ENCODE measurements at regions not wholly inside any gene's neighbourhood (a gene's known extent, or its start where the extent isn't known, plus 50 kb on each side); places are given as distances from the start of the nearest gene placed in this dataset.

DNA sequence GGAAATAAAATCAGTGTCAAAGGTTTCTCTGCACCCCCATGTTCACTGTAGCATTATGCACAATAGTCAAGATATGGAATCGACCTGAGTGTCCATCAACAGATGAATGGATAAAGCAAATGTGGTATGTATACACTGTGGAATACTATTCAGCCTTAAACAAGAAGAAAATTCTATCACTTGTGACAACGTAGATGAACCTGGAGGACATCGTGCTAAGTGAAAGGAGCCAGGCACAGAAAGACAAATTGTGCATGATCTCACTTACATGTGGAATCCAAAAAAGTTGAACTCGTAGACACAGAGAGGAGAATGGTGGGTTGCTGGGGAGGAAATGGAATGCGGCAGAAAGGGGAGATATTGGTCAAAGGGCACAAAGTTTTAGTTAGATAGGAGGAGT lies 136.3 kb upstream of the ESR1 start:
- H3K27ac Mint-ChIP-seq = no peak overlapping the region
- peaks cover 12% of the 10 kb centered on the region for H3K27me3 Mint-ChIP-seq (ENCODE audit: insufficient read depth)
- DNase-seq = no peak
- peaks cover 11% of the 10 kb centered on the region for H3K4me1 Mint-ChIP-seq (ENCODE audit: low read depth)
- TF ChIP-seq, protein P1, sequence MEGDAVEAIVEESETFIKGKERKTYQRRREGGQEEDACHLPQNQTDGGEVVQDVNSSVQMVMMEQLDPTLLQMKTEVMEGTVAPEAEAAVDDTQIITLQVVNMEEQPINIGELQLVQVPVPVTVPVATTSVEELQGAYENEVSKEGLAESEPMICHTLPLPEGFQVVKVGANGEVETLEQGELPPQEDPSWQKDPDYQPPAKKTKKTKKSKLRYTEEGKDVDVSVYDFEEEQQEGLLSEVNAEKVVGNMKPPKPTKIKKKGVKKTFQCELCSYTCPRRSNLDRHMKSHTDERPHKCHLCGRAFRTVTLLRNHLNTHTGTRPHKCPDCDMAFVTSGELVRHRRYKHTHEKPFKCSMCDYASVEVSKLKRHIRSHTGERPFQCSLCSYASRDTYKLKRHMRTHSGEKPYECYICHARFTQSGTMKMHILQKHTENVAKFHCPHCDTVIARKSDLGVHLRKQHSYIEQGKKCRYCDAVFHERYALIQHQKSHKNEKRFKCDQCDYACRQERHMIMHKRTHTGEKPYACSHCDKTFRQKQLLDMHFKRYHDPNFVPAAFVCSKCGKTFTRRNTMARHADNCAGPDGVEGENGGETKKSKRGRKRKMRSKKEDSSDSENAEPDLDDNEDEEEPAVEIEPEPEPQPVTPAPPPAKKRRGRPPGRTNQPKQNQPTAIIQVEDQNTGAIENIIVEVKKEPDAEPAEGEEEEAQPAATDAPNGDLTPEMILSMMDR (IDR thresholded peaks at IDR 0.05) = no peak
- H3K36me3 Mint-ChIP-seq (ENCODE audit: low read depth) = no peaks in the 10 kb centered on the region
- H3K9me3 Mint-ChIP-seq = no peaks in the 10 kb centered on the region
- H3K4me3 Mint-ChIP-seq = no peak overlapping the region

DNA sequence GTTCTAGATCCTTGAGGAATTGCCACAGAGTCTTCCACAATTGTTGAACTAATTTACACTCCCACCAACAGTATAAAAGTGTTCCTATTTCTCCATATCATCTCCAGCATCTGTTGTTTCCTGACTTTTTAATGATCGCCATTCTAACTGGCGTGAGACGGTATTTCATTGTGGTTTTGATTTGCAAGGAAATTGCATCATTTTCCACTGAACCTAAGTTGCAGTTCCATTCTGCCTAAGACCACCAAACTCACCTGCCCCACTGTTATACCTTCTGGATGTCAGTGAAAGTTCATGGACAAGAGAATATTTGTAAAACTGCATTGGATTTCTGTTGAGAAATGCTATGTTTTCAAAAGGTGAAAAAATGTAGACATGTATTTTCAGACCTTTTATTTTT lies 132.9 kb upstream of the ESR1 start:
- H3K9me3 Mint-ChIP-seq = no peaks in the 10 kb centered on the region
- TF ChIP-seq, protein P1 (IDR thresholded peaks at IDR 0.05) = no peak
- H3K27ac Mint-ChIP-seq = no peak overlapping the region
- DNase-seq = no peak
- peaks cover 9% of the 10 kb centered on the region for H3K27me3 Mint-ChIP-seq (ENCODE audit: insufficient read depth)
- H3K4me1 Mint-ChIP-seq (ENCODE audit: low read depth) = peaks cover 10% of the 10 kb centered on the region
- no peak overlapping the region for H3K4me3 Mint-ChIP-seq
- H3K36me3 Mint-ChIP-seq (ENCODE audit: low read depth) = no peaks in the 10 kb centered on the region

DNA sequence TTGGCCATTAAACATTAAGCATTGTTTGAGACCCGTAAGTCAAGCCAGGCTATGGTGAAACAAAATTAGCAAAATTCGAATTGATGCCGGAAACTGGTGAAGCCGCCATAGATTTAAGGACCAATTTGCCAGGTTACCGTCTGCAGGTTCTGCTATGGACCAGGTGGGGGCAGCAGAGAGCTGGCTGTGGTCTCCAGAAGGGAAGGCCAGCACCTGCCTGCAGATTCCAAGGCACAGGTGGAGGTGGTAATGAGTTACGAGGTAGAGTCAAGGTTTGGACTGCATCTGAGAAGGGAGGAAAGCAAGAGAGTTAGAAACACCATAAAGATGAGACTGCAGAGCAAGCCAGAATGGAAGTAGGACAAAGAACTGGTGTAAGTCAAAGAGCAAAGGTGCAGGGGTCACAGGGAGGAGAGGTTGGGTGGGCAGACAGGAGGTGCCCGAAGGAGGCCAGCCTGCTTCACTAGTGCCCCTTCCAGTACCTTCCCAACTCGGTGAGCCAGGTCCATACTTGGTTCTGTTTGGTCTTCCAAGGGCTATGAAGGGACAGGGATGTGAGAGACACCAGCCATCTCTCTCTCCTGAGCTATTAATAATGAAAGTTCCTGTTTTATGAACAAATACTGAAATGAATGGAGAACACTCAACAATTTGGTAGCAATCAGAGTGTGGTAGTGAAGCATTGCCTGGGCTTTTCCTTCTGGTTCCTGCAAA lies 131.6 kb upstream of the ESR1 start:
- TF ChIP-seq, protein P1 (IDR thresholded peaks at IDR 0.05) = peak; percentile 86
- no peak for DNase-seq

DNA sequence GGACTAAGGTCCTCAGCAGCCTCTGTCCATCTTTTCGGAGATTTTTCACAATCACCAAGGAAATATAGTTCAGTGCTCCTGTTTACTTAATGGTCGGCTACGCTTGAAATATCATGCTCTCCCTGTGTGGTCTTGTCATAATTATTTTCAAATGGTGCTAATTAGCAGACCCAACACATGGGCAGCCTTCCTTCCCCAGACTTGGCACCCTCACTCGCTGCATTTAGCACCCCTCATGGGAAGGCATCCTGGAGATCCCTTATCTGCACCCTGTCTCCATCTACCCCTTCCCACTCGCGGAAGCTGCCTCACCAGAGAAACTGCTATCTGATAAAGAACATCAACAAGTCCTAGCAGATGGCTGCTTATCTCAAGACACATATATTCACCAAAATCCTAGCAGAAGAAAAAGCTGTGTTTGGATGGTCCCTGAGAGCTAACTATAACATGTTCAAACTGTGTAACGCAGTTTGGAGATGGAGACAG lies 131.0 kb upstream of the ESR1 start:
- Mint-ChIP-seq H3K4me3 (no peak overlapping the region), H3K9me3 (no peaks in the 10 kb centered on the region), H3K27me3 (ENCODE audit: insufficient read depth) (peaks cover 14% of the 10 kb centered on the region), H3K4me1 (ENCODE audit: low read depth) (peaks cover 19% of the 10 kb centered on the region), H3K27ac (no peak overlapping the region), H3K36me3 (ENCODE audit: low read depth) (no peaks in the 10 kb centered on the region)
- TF ChIP-seq, protein P1 (IDR thresholded peaks at IDR 0.05) = no peak
- DNase-seq = no peak

More for the DNA sequence above, 131.6 kb upstream of the ESR1 start:
- H3K4me3 Mint-ChIP-seq = no peak overlapping the region
- no peak overlapping the region for H3K27ac Mint-ChIP-seq
- peaks cover 13% of the 10 kb centered on the region for H3K4me1 Mint-ChIP-seq (ENCODE audit: low read depth)
- H3K36me3 Mint-ChIP-seq (ENCODE audit: low read depth) = no peaks in the 10 kb centered on the region
- H3K9me3 Mint-ChIP-seq = no peaks in the 10 kb centered on the region
- peaks cover 8% of the 10 kb centered on the region for H3K27me3 Mint-ChIP-seq (ENCODE audit: insufficient read depth)

DNA sequence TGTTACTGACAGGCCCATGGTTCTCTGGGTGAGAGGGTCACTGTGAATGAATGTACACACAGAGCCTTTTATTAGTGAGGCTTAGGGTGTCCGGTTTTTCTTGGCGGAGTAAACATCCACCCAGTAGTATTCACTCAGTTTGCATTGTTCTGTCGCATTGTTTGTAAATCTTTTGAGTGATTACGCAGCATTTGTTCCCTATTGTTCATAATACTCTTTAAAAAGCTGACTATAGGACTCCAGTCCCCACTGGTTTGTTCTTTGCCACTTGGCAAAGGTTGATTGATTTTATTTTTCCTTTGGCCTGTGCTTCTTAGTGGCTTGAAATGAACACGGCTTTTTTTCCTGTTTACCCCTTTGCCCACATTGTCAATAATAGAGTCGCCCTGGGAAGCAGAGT lies 130.1 kb upstream of the ESR1 start:
- Mint-ChIP-seq H3K4me3 (no peak overlapping the region), H3K9me3 (no peaks in the 10 kb centered on the region), H3K27ac (no peak overlapping the region), H3K27me3 (ENCODE audit: insufficient read depth) (peaks cover 15% of the 10 kb centered on the region), H3K4me1 (ENCODE audit: low read depth) (peaks cover 21% of the 10 kb centered on the region), H3K36me3 (ENCODE audit: low read depth) (no peaks in the 10 kb centered on the region)
- TF ChIP-seq, protein P1 (IDR thresholded peaks at IDR 0.05) = no peak
- no peak for DNase-seq

All from HFFc6 (cell line).